Occipital lobe (tissue), 1 donor: ENCODE measurements at regions not wholly inside any gene's neighbourhood (a gene's known extent, or its start where the extent isn't known, plus 50 kb on each side); places are given as distances from the start of the nearest gene placed in this dataset.
"Not testable (repeated sequence)": the region's sequence is repeated elsewhere in the genome, so short reads cannot be mapped to it uniquely, and the experiment has no call there.

ENCODE experiments used
- DNase-seq: peaks from one replicate; lab custom pipeline; 2025; lab: John Stamatoyannopoulos, UW

DNA sequence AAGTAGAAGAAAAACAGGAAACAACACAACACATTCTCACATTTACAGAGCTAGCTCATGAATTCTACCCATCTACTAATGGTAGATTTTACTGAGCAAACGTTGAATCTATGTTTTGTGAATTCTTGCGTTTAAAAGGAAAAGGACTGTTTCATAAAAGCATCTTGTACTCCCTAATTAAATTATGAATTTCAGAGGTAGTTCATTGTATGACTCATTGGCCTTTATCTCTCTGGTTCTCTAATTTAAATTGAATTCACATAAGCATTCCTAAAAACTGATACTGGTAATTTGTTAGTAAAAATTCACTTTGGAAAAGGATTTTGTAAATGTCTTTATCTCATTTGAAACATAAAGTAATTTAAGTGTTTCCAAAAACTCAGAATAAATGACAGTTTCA, 687.3 kb downstream of the BRINP3 start:
- DNase-seq: no peak

DNA sequence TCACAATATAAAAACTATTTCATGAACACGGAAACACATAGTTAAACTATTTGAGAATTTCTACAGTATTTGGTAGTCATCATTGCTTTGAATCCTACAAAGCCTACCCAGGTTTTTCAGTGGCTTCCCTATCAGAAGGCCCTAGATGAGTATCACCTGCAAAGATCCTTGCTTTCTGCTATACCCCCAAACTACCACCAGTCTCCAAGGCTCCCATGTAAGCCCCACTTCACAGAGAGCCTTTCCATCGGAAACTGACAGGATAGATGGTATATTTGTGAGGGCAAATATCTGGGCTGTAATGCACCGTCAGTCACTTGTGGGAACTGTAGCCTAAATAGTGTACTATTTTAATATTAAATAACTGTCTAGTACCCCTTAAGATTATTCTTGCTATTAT, 674.3 kb downstream of the BRINP3 start:
- DNase-seq: no peak

DNA sequence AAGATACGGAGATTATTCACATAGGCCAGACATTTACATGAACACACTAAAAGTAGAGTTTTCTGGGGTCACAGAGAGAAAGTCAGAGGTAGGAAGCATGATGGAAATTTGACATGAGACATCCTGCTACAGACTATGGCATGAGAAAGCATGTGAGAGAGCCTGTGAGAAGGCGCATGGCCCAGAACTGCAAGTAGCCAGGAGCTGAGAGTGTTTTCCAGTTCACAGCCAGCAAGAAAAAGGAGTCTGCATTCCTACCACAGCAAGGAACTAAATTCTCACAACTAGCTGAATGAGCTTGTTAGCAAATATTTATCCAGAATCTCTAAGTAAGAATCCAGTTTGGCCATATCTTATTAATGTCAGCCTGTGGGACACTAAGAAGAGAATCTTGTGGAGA, 673.3 kb downstream of the BRINP3 start:
- no peak for DNase-seq

DNA sequence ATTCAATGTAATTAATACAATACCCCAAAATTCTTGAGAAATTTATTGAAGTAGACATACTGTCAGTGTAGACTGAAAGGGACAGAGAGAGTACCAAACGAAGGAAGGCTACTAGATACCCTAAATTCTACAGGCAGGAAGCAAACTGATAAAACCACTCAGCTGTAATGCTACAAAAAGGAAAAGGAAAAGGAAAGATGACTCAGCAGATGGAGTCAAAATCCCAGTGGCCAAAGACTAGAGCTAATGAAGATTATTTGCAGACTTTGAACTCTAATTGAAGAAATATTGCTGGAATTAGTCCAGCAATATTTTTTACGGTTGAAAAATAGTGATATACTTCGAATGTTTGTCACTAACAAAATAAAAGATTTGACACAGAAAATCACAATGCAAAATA, 671.9 kb downstream of the BRINP3 start:
- DNase-seq: no peak

DNA sequence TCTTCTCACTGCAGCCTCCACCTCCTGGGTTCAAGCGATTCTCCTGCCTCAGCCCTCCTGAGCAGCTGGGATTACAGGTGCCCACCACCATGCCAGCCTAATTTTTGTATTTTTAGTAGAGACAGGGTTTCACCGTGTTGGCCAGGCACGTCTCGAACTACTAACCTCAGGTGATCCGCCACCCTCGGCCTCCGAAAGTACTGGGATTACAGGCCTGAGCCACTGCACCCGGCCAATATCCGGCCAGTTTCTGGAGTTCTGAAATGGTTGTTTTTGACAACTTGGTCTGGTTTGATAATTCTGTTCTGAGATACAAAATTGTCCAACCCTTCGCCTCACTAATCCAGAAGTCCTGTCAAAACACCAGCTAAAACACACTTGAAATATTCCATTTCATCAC, 667.0 kb downstream of the BRINP3 start:
- not testable (repeated sequence) for DNase-seq

DNA sequence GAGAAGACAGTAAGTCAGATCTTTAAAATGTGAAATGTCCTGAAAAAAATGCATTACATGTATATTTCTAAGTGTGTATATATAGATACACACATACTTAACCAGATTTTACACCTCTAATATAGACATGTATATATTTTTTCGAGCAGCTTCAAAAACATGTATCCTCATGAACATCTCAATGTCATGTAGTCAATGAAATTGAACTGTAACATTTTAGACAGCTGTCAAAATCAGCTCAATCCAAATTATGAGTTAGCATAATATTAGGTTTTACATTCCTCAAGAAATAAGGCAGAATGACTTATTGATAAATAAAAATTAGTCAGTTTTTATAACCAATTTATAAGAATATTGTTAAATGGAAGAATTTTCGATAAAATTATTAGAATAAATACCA, 665.7 kb downstream of the BRINP3 start:
- DNase-seq: no peak

DNA sequence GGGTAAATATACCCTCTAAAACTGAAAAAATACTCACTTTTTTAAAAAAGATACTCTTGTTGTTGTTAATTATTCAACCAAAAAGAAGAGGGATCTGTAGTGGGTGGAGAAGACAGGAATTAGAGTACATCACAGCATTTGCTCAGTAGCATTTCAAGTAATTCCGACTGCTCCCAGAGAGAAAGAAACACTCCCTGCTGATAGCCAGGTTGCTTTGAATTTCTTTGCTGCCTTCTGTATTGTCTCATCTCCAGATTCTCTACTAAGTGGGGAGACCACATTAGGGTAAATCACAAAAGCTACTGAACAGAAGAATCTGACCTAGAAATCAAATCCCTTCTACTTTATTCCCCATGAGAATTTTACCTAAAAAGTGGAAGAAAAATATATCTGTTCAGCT, 661.1 kb downstream of the BRINP3 start:
- DNase-seq: no peak

DNA sequence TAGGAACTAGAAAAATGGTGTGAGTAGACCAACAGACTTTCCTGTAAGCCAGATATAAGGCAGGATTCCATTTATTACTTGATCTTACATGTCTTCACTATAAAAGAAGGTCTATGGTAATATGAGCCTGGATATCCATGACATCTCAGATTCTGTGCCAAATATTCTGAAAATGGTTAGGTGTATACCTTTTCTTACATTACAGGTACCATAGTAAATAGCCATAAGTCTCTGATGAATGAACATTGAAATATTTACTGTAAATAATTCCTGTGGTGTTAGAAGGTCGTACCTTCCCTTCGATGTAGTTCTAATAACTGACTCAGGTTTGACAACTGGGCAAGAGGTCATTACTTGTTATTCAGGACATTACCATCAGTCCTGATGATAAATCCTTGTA, 657.9 kb downstream of the BRINP3 start:
- DNase-seq: no peak

DNA sequence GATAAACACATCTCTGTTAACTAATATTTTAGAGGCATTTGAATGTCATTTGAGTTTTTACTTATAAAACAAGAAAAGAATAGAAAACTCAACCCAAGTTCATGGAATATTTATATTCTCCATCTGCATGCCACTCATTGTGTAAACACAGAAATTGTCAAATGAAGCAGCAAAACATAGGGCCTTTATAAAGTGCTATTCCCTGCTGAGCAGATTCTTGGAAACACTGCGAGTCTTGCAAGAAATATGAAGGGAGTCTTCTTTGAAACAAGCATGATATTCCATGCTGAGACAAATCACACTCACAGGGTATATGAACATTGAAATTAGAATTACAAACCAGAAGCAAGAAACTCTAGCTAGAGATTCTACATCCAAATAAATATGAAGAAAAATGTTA, 655.8 kb downstream of the BRINP3 start:
- no peak for DNase-seq

DNA sequence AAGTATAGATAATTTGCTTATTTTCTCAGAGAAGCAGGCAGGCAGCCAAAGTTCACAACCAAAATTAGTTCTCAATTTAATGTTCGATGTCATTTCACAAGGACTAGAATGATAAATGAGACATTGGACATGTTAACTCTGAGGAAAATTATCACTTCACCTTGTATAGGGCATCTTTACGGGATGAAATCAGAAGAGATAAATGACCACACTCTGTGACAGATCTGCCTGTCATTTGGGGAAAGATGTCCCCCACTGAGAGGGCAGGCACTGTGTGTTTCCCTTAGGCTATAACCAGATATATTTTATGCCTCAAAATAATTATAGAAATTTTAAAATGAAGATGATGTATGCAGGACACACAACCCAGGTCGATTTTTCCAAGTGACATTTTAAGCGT, 642.9 kb downstream of the BRINP3 start:
- no peak for DNase-seq

DNA sequence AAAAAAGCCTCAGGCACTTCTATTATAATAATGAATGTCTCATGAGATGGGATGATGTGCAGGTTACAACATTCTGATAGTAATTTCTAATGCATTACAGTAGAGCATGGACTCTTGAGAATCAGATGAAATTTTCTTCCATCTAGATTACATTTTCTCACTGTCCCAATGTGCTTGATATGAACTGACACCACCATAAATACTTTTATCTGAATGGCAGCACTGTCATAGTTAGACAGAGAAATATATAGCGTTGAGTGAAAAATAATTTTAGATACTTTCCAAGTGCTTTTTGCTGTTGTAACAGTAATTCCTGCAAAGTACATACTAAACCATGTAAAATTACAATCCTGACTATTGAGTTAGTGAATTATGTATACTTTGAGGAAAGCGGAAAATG, 630.1 kb downstream of the BRINP3 start:
- no peak for DNase-seq

DNA sequence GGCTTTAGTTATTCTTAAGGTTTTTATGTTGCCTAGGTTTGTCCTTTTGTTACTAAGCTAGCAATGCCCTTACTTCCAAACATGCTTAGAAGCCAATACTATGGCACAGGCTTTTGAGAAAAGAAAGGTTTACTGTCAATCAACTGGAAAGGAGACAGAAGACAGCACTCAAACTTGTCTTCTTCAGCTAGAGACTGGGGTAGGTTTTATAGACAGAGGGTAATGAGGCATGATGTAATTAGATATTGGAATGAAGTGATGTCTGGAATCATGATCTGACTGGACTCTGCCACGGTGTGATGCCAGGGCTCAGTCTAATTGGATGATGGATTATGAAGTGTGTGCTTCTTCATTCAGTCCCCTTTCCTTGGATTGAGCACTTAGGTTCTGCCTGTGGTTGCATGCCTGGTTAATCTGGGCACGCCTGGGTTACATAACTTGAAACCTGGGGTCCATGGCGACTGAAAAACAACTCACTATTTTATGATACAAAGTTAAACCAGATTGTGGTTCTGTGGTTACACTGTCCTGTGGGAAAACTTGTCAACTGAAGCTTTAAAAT, 625.8 kb downstream of the BRINP3 start:
- DNase-seq: no peak

DNA sequence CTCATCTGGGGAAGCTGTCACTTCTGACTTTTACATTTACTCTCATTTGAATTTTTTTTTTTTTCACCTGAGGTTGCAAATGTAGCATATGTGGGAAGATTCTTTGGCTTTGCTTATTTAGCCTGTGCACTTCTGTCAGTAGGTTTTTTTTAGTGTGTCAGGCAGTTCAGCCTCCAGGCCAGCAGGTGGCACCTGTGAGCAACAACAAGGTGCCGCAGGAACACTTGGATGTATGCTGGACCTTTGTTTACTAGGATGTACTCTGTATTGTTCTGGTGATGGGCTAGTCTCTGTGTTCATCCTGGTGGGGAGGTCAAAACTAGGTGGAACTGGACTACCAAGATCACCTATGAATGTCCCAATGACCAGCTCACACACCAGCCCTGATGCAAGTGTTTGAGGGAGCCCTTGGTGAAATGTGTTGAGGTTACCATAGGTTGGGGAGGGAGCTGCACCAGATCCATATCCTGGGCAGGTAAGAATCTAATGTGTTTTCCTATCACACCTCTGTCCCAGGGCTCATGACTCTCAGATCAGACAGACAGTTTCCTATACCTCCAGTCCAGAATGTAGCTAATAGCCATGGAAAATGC, 618.2 kb downstream of the BRINP3 start:
- DNase-seq: no peak

DNA sequence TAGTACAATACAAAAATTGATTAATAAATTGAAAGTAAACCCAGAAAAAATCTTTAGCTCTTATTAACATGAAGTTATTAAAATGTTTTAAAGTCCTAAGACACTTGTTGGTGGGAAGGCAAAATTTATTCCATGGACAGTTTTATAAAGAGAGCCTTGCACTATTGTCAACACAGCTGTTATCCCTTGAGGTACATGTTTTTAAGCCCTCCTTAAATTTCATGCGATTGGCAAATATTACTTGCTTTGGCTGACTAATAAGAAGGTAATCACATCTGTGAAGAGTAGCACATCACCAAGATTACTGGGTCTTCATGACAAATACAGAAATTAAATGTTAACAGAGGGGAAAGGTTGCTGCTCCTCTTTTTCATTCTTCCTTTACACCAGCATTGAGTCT, 611.1 kb downstream of the BRINP3 start:
- DNase-seq: no peak

DNA sequence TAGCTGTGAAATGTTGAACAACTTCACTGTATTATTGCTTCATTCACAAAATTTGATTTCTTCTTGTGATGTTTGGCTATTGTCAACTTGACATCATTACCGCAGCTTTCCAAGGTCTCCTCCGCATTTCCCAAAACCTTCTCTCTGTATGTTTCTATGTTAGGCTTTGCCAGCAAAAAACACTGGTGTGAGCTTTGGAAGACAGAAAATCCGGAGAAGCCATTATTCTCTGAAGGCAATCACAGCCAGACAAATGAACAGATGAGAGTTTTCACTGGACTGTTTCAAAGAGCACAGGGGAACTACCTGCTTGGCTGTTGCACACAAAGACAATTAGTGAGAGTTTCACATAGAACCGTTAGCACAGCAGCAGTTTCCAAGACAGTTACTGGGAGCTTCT, 609.6 kb downstream of the BRINP3 start:
- DNase-seq: no peak

DNA sequence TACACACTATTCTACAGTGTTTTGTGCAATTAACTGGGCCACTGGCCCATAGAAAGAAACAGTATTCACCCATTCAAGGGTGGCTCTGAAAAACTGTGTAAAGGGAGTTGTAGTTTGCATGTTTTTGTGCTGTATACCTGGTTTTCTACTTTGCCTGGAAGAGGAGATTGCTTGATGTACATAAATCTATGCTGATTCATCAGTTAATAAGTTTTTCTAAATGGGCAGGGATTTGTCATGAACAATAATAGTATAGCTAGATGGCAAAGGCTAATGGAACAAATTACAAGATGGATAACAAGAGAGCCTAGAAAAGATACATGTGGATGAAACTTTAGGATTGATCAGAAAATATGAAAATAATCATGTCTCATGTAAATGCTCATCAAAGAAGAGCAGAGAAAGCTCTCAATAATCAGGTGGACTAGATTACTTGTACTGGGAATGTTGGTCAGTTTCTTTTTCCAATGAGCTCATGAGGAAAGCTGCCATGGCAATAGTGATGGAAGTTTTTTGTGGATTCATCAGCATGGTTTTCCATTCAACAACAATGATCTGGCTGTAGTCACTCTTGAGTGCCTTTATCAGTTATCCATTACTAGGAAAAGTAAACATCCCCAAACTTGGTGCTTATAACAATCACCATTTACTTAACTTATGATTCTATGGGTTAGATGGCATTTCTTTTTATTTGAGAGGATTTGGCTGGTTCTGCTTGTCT, 602.8 kb downstream of the BRINP3 start:
- no peak for DNase-seq

DNA sequence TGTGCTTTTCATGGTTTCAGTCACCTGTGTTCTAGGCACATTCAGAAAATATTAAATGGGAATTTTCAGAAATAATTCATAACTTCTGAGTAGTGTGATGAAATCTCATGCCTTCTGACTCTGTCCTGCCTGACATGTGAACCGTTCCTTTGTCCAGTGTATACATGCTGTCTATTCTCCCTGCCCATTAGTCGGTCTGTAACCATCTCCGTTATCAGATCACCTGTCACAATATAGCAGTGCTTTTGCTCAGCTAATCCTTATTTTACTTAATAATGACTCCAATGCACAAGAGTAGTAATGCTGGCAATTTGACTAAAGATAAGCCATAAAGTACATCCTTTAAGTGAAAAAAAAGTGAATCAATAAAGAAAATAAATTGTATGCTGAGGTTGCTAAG, 597.5 kb downstream of the BRINP3 start:
- DNase-seq: no peak

DNA sequence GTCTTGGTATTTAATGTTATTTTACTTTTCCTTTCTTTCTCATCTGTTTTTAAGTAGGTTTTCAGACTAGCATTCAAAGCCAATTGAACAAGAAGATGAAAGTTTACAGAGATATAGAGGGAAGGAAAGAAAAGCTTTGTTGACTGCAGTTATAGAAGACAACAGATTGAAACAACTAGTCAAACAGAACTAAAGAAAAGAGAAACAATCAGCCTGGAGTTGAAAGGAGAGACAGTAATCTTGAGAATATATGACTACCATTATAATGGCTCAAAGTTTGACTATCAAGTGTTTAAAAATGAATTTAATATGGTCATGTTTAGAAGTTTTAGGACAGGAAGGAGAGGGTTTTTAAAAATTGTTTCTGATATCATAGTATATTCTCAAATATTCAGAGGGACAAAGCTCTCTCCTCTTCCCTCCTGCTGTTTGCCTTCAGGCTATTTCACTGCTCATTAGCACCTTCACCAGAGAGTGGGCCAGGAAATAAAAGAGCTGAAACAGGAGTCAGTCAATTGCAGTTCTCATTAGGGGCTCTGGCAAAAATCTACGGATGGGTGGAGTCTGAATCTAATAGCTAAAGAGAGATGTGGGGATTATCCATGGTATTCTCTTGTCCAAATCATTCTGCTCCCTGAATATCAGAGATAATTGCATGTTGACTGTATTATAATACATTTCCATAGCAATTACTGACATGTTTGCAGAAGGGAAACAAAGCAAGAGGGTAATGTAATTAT, 577.8 kb downstream of the BRINP3 start:
- no peak for DNase-seq

DNA sequence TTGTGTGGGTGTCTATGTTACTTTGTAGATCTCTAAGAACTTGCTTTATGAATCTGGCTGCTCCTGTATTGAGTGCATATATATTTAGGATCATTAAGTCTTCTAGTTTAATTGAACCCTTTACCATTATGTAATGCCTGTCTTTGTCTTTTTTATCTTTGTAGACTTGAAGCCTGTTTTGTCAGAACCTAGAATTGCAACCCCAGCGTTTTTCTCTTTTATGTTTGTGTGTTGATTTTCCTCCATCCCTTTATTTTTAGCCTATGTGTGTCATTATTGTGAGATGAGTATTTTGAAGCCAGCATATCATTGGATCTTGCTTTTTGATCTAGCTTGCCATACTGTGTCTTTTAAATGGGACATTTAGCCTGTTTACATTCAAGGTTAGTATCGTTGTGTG, 573.2 kb downstream of the BRINP3 start:
- no peak for DNase-seq

DNA sequence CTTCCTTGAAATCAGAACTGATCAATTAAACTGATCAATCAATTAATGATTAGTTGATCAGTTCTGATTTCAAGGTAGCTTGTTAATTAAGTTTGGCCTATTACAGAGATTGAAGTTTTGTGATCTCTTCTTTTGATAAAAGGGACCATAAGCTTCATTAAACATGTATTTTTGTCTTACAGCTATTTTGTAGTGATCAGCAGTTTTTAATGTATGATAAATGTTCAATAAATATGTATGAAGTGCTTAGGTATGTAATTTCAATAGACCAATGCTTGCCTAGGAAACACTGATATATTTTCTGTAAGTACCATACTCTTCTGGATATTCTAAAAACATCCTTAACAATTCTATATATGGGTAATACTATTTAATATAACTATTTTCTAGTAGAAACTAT, 569.6 kb downstream of the BRINP3 start:
- no peak for DNase-seq

DNA sequence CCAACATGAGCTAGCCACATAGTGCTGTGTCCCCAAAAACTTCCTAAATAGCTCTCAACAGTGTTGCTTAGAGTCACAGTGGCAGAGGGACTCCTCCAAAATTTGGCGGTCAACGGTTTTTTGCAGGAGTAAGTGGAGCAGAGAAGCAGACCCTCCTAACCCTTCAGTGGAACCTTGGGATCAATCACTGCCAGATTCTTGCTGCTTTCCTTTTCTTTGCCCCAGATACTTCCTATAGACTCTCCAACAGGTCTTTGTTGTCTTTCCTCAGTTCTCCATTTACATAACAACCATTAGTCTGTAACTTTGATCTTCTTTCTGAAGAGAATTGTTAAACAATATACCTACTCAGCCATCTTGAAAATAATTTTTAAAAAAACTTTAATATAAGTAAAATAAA, 556.1 kb downstream of the BRINP3 start:
- DNase-seq: no peak

DNA sequence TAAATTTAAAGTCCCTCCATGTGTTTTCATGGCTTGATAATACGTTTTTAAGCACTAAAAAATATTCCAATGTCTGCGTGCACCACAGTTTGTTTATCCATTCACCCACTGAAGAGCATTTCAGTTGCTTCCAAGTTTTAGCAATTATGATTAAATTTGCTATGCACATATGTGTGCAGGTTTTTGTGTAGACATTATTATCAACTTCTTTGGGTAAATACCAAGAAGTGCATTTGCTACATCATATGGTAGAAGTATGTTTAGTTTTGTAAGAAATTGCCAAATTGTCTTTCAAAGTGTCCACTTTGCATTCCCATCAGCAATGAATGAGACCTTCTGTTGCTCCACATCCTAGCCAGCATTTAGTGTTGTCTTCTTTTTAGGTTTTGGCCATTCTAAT, 550.0 kb downstream of the BRINP3 start:
- DNase-seq: no peak
